RWPE1 (cell line): ENCODE measurements at regions not wholly inside any gene's neighbourhood (a gene's known extent, or its start where the extent isn't known, plus 50 kb on each side); places are given as distances from the start of the nearest gene placed in this dataset.
A peak's percentile ranks its signal among the peaks of the same experiment; 100 is the strongest.

Experiments
- CTCF ChIA-PET: fragments of 350-600 bp; sonication (Branson Sonifier 250); formaldehyde crosslinking; extraction: SDS; loops from one replicate; lab custom pipeline; 2021; lab: Yijun Ruan, JAX
- POLR2A ChIA-PET: fragments of 400-600 bp; formaldehyde crosslinking; extraction: SDS; loops from one replicate; lab custom pipeline; 2020; ENCODE audit warnings: antibody characterized with exemption; ENCODE audit not compliant: low non-redundant PET; lab: Yijun Ruan, JAX
- DNase-seq: peaks from one replicate; pipeline ENCODE4 v3.0.0; 2012; ENCODE audit warnings: low spot score
- H3K27ac ChIP-seq: fragments of 450-650 bp; 2 replicates; pipeline ENCODE4 v1.5.1; 2017
- CTCF ChIP-seq: fragments of 450-650 bp; conservative IDR thresholded peaks from 2 replicates; pipeline ENCODE4 v1.5.1; 2017; ENCODE audit warnings: low read depth, mild to moderate bottlenecking

GRCh38 chr5:118551031-118551430 lies 437.3 kb downstream of the DTWD2 start:
- ChIA-PET POLR2A (no interaction called here), CTCF (no interaction called here)
- H3K27ac ChIP-seq, result no peak overlapping the region
- DNase-seq, result no peak
- TF ChIP-seq CTCF, result no peak

GRCh38 chr5:118548761-118549720 lies 439.3 kb downstream of the DTWD2 start:
- CTCF ChIA-PET, result interaction anchor here (0.6 kb wide), 1 partner anchor 34 kb away, joined by 3 read pairs; no protein-coding TSS in a partner anchor

GRCh38 chr5:118545470-118545869 lies 442.9 kb downstream of the DTWD2 start:
- CTCF ChIA-PET, result interaction anchor here (0.7 kb wide), 1 partner anchor 14 kb away, joined by 3 read pairs; no protein-coding TSS in a partner anchor
- POLR2A ChIA-PET, result no interaction called here

More at GRCh38 chr5:118548761-118549720, 439.3 kb downstream of the DTWD2 start:
- DNase-seq, result peak; percentile 45
- POLR2A ChIA-PET, result no interaction called here
- H3K27ac ChIP-seq, result no peak overlapping the region
- no peak for TF ChIP-seq CTCF

GRCh38 chr5:118544887-118545449 lies 443.4 kb downstream of the DTWD2 start:
- DNase-seq, result no peak
- no peak for TF ChIP-seq CTCF
- ChIA-PET CTCF (interaction anchor here (0.7 kb wide), 1 partner anchor 13 kb away, joined by 3 read pairs; no protein-coding TSS in a partner anchor), POLR2A (no interaction called here)
- H3K27ac ChIP-seq, result no peak overlapping the region

More at GRCh38 chr5:118545470-118545869, 442.9 kb downstream of the DTWD2 start:
- no peak for DNase-seq
- TF ChIP-seq CTCF, result no peak
- H3K27ac ChIP-seq, result no peak overlapping the region

- H3K27ac ChIP-seq, result no peak overlapping the region
- TF ChIP-seq CTCF, result no peak
- ChIA-PET CTCF (no interaction called here), POLR2A (no interaction called here)
- no peak for DNase-seq
These were observed 454.4 kb downstream of the DTWD2 start for GRCh38 chr5:118533923-118534322.

GRCh38 chr5:118533156-118533555 lies 455.2 kb downstream of the DTWD2 start:
- CTCF ChIA-PET, result no interaction called here
- POLR2A ChIA-PET, result no interaction called here
- DNase-seq, result no peak

More at GRCh38 chr5:118533156-118533555, 455.2 kb downstream of the DTWD2 start:
- TF ChIP-seq CTCF, result no peak
- H3K27ac ChIP-seq, result no peak overlapping the region
